WTC11 (cell line): ENCODE measurements at regions not wholly inside any gene's neighbourhood (a gene's known extent, or its start where the extent isn't known, plus 50 kb on each side); places are given as distances from the start of the nearest gene placed in this dataset.
"Not testable (repeated sequence)": the region's sequence is repeated elsewhere in the genome, so short reads cannot be mapped to it uniquely, and the experiment has no call there.

Experiments used
- ATAC-seq: fragments of 200-7000 bp; cut with Tn5 transposase; 2 replicates; pipeline ENCODE4 v1.10.0; 2021; ENCODE audit warnings: mild to moderate bottlenecking, moderate library complexity
- CTCF ChIA-PET: fragments of 300-600 bp; sonication (Branson Sonifier 250); formaldehyde crosslinking; loops from one replicate; lab custom pipeline; 2021; ENCODE audit warnings: antibody characterized with exemption; lab: Charles Lee
- POLR2A ChIA-PET: fragments of 350-600 bp; sonication (Branson Sonifier 250); formaldehyde crosslinking; loops from one replicate; lab custom pipeline; 2021; ENCODE audit warnings: antibody characterized with exemption; lab: Charles Lee
- DNase-seq: peaks from one replicate; pipeline ENCODE4 v3.0.0; 2021; ENCODE audit warnings: low spot score
- H3K27ac Mint-ChIP-seq: 2 replicates; pipeline ENCODE4 v1.8.0; 2021; ENCODE audit warnings: mixed read lengths
- H3K27me3 Mint-ChIP-seq: 2 replicates; pipeline ENCODE4 v1.8.0; 2021; ENCODE audit warnings: low read depth, mild to moderate bottlenecking, moderate library complexity, mixed read lengths
- H3K36me3 Mint-ChIP-seq: 2 replicates; pipeline ENCODE4 v1.8.0; 2021; ENCODE audit warnings: mixed read lengths
- H3K4me1 Mint-ChIP-seq: 2 replicates; pipeline ENCODE4 v1.8.0; 2022; ENCODE audit warnings: mixed read lengths
- H3K4me3 Mint-ChIP-seq: 2 replicates; pipeline ENCODE4 v1.8.0; 2021; ENCODE audit warnings: mild to moderate bottlenecking, moderate library complexity, mixed read lengths
- H3K9me3 Mint-ChIP-seq: 2 replicates; pipeline ENCODE4 v1.8.0; 2021; ENCODE audit warnings: mixed read lengths
- ATF1 ChIP-seq: sonication (generic); formaldehyde crosslinking; IDR thresholded peaks from 2 replicates; pipeline ENCODE4 v1.8.1; 2023; ENCODE audit warnings: mild to moderate bottlenecking, moderate library complexity, missing genetic modification reagents
- ETV6 ChIP-seq: sonication (generic); formaldehyde crosslinking; IDR thresholded peaks from 2 replicates; pipeline ENCODE4 v1.8.1; 2022; ENCODE audit warnings: mild to moderate bottlenecking, missing genetic modification reagents
- FOXP1 ChIP-seq: sonication (generic); formaldehyde crosslinking; IDR thresholded peaks from 2 replicates; pipeline ENCODE4 v1.8.0; 2022; ENCODE audit warnings: missing genetic modification reagents, mild to moderate bottlenecking, moderate library complexity, borderline replicate concordance
- HMGA2 ChIP-seq: fragments of 250-450 bp; sonication (Bioruptor Pico); IDR thresholded peaks from 2 replicates; pipeline ENCODE4 v1.4.0; 2021; ENCODE audit warnings: mild to moderate bottlenecking, moderate library complexity
- JUN ChIP-seq: sonication (generic); formaldehyde crosslinking; IDR thresholded peaks from 2 replicates; pipeline ENCODE4 v1.8.0; 2023; ENCODE audit warnings: mild to moderate bottlenecking, missing genetic modification reagents
- KAT7 ChIP-seq: sonication (generic); formaldehyde crosslinking; IDR thresholded peaks from 2 replicates; pipeline ENCODE4 v1.8.1; 2023; ENCODE audit warnings: missing genetic modification reagents, mild to moderate bottlenecking, borderline replicate concordance
- MYBL2 ChIP-seq: sonication (generic); formaldehyde crosslinking; IDR thresholded peaks from 2 replicates; pipeline ENCODE4 v1.8.1; 2023; ENCODE audit warnings: mild to moderate bottlenecking, moderate library complexity, missing genetic modification reagents
- NR2C2 ChIP-seq: sonication (generic); formaldehyde crosslinking; IDR thresholded peaks from 2 replicates; pipeline ENCODE4 v1.8.0; 2022; ENCODE audit warnings: mild to moderate bottlenecking, missing genetic modification reagents
- NR3C1 ChIP-seq: sonication (generic); formaldehyde crosslinking; conservative IDR thresholded peaks from 2 replicates; pipeline ENCODE4 v1.8.1; 2023; ENCODE audit warnings: low read depth, mild to moderate bottlenecking, missing genetic modification reagents
- OVOL2 ChIP-seq: fragments of 250-450 bp; sonication (Bioruptor Pico); IDR thresholded peaks from 2 replicates; pipeline ENCODE4 v1.9.0; 2021; ENCODE audit warnings: mild to moderate bottlenecking, borderline replicate concordance
- PRRX2 ChIP-seq: fragments of 250-450 bp; sonication (Bioruptor Pico); IDR thresholded peaks from 2 replicates; pipeline ENCODE4 v1.8.0; 2021; ENCODE audit warnings: mild to moderate bottlenecking
- RELA ChIP-seq: sonication (generic); formaldehyde crosslinking; IDR thresholded peaks from 2 replicates; pipeline ENCODE4 v1.8.1; 2022; ENCODE audit warnings: missing genetic modification reagents, mild to moderate bottlenecking, borderline replicate concordance
- TEAD1 ChIP-seq: sonication (generic); formaldehyde crosslinking; IDR thresholded peaks from 2 replicates; pipeline ENCODE4 v1.8.0; 2022; ENCODE audit warnings: mild to moderate bottlenecking, missing genetic modification reagents
- TEAD4 ChIP-seq: sonication (generic); formaldehyde crosslinking; IDR thresholded peaks from 2 replicates; pipeline ENCODE4 v1.8.0; 2022; ENCODE audit warnings: mild to moderate bottlenecking, missing genetic modification reagents
- ZNF138 ChIP-seq: sonication (generic); formaldehyde crosslinking; conservative IDR thresholded peaks from 2 replicates; pipeline ENCODE4 v1.8.1; 2022; ENCODE audit warnings: mild to moderate bottlenecking, moderate library complexity, missing genetic modification reagents
- ZNF232 ChIP-seq: sonication (generic); formaldehyde crosslinking; IDR thresholded peaks from 2 replicates; pipeline ENCODE4 v1.8.0; 2022; ENCODE audit warnings: mild to moderate bottlenecking, missing genetic modification reagents
- ZNF263 ChIP-seq: sonication (generic); formaldehyde crosslinking; IDR thresholded peaks from 2 replicates; pipeline ENCODE4 v1.8.1; 2022; ENCODE audit warnings: low read depth, mild to moderate bottlenecking, moderate library complexity, missing genetic modification reagents
- ZNF396 ChIP-seq: fragments of 250-450 bp; sonication (Bioruptor Pico); IDR thresholded peaks from 2 replicates; pipeline ENCODE4 v1.8.0; 2021; ENCODE audit warnings: mild to moderate bottlenecking, moderate library complexity, borderline replicate concordance
- TF ChIP-seq, protein P1 (sequence below): fragments of 250-450 bp; sonication (Bioruptor Pico); conservative IDR thresholded peaks from 2 replicates; pipeline ENCODE4 v1.9.0; 2021; ENCODE audit warnings: mild to moderate bottlenecking
- TF ChIP-seq, protein P2 (sequence below): sonication (generic); formaldehyde crosslinking; IDR thresholded peaks from 2 replicates; pipeline ENCODE4 v1.8.1; 2022; ENCODE audit warnings: missing genetic modification reagents, borderline replicate concordance
- TF ChIP-seq, protein P3 (sequence below): sonication (generic); formaldehyde crosslinking; conservative IDR thresholded peaks from 2 replicates; pipeline ENCODE4 v1.8.1; 2022; ENCODE audit warnings: mild to moderate bottlenecking, missing genetic modification reagents
- TF ChIP-seq, protein P4 (sequence below): fragments of 200-600 bp; IDR thresholded peaks from 2 replicates; pipeline ENCODE4 v1.8.0; 2022; ENCODE audit warnings: antibody characterized with exemption
- TF ChIP-seq, protein P5 (sequence below): fragments of 250-450 bp; sonication (Bioruptor Pico); IDR thresholded peaks from 2 replicates; pipeline ENCODE4 v1.9.0; 2021; ENCODE audit warnings: mild to moderate bottlenecking, borderline replicate concordance

DNA sequence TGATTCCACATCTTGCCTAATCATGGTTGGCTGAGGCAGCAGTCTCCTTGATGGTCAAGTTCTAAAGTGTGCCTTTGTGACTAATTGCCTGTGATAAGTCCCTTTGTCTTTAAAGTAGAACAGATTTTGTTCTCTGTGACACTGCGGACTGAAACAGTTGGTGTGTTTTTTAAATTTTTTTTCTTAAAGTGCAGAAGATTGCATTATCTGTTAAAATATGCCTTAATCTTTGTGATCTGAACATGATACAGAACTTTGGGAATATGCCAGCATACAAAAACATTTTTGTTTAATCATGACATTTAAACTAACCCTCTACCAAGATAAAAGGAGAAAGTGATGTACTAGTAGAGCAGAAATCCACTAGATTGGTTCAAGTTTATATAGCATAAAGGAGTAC lies 1260.6 kb upstream of the ADGRL2 start:
- ChIA-PET POLR2A (interaction anchor here (0.7 kb wide), 1 partner anchor 10 kb away, joined by 3 read pairs; no protein-coding TSS in a partner anchor), CTCF (no interaction called here)
- Mint-ChIP-seq H3K4me1 (peaks cover 32% of the 10 kb centered on the region), H3K27me3 (no peaks in the 10 kb centered on the region), H3K36me3 (no peaks in the 10 kb centered on the region), H3K4me3 (no peak overlapping the region), H3K9me3 (no peaks in the 10 kb centered on the region), H3K27ac (no peak overlapping the region)
- TF ChIP-seq ATF1 (CRISPR knock-in tag) (no peak), RELA (no peak), TEAD1 (CRISPR knock-in tag) (no peak)
- DNase-seq (no peak), ATAC-seq (no peak)

DNA sequence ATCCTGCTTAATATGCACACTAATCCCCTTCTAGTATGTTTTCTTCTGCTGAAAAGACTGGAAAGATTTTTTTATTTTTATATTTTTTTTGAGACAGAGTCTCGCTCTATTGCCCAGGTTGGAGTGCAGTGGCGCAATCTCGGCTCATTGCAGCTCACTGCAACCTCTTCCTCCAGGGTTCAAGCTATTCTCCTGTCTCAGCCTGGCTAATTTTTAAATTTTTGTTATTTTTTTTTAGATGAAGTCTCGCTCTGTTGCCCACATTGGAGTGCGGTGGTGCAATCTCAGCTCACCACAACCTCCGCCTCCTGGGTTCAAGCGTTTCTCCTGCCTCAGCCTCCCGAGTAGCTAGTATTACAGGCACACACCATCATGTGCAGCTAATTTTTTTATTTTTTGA lies 1261.4 kb upstream of the ADGRL2 start:
- peaks cover 40% of the 10 kb centered on the region for H3K4me1 Mint-ChIP-seq
- H3K4me3 Mint-ChIP-seq, CTCF ChIA-PET, H3K27ac Mint-ChIP-seq, H3K27me3 Mint-ChIP-seq, ATAC-seq, H3K36me3 Mint-ChIP-seq, POLR2A ChIA-PET, H3K9me3 Mint-ChIP-seq, DNase-seq: not testable (repeated sequence)

DNA sequence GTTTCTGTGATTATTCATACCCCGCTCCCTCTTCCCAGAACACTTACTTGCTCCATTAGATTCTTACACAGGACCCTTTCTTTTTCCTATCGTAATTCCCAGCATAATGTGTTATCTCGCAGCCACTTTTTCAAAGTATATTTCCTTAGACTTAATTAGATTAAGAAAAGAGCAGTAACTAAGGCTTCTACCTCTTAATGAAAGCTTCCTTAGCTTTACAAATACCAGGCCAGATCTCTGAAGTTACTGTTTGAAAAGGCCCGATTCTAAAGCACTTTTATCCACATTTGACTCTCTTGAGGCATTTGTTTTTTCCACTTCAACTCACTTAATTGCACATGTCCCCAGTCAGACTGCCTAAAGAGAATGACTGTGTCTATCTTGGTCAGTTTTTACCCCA lies 1264.3 kb upstream of the ADGRL2 start:
- H3K27ac Mint-ChIP-seq, result no peak overlapping the region
- ATAC-seq (no peak), DNase-seq (no peak)
- H3K27me3 Mint-ChIP-seq, result no peaks in the 10 kb centered on the region
- H3K9me3 Mint-ChIP-seq, result no peaks in the 10 kb centered on the region
- POLR2A ChIA-PET, result no interaction called here
- H3K4me3 Mint-ChIP-seq, result no peak overlapping the region
- CTCF ChIA-PET, result no interaction called here
- H3K4me1 Mint-ChIP-seq, result peaks cover 59% of the 10 kb centered on the region
- H3K36me3 Mint-ChIP-seq, result no peaks in the 10 kb centered on the region
- TF ChIP-seq, protein P1, sequence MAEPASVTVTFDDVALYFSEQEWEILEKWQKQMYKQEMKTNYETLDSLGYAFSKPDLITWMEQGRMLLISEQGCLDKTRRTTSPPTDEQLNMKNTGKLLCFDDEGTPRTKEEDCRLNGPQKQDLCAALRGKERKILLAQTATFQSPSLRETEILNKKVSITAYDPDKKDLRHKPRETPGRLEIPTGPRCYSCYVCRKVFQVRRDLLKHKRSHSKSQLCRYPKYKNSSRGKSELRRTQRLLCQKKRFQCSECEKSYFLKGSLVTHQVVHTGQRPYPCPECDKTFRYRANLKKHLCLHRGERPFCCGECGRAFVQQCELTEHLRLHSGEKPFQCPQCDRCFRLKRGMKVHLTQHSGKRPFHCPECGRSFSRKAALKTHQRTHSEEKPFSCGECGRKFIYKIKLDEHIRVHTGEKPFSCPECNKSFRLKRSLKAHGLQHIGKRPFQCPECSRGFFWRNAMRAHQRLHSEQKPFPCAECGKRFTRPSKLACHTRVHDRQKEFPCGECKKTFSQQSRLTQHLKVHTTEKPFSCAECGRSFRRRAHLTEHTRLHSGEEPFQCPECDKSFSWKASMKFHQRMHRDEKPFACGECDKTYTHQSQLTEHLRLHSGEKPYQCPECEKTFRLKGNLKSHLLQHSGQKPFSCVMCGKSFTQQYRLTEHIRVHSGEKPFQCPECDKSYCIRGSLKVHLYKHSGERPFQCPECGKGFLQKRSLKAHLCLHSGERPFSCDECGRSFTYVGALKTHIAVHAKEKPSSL (CRISPR knock-in tag), result no peak
- TF ChIP-seq ZNF232, result no peak
- no peak for TF ChIP-seq NR2C2 (CRISPR knock-in tag)
- TF ChIP-seq ZNF138 (CRISPR knock-in tag), result no peak
- TF ChIP-seq, protein P2, sequence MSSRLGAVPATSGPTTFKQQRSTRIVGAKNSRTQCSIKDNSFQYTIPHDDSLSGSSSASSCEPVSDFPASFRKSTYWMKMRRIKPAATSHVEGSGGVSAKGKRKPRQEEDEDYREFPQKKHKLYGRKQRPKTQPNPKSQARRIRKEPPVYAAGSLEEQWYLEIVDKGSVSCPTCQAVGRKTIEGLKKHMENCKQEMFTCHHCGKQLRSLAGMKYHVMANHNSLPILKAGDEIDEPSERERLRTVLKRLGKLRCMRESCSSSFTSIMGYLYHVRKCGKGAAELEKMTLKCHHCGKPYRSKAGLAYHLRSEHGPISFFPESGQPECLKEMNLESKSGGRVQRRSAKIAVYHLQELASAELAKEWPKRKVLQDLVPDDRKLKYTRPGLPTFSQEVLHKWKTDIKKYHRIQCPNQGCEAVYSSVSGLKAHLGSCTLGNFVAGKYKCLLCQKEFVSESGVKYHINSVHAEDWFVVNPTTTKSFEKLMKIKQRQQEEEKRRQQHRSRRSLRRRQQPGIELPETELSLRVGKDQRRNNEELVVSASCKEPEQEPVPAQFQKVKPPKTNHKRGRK (CRISPR knock-in tag), result no peak
- TF ChIP-seq ZNF263 (CRISPR knock-in tag), result no peak
- TF ChIP-seq JUN (CRISPR knock-in tag), result no peak
- TF ChIP-seq ZNF396 (CRISPR knock-in tag), result no peak
- no peak for TF ChIP-seq TEAD4 (CRISPR knock-in tag)
- TF ChIP-seq, protein P3, sequence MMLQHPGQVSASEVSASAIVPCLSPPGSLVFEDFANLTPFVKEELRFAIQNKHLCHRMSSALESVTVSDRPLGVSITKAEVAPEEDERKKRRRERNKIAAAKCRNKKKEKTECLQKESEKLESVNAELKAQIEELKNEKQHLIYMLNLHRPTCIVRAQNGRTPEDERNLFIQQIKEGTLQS, result no peak
- TF ChIP-seq HMGA2 (CRISPR knock-in tag), result no peak
- no peak for TF ChIP-seq KAT7

DNA sequence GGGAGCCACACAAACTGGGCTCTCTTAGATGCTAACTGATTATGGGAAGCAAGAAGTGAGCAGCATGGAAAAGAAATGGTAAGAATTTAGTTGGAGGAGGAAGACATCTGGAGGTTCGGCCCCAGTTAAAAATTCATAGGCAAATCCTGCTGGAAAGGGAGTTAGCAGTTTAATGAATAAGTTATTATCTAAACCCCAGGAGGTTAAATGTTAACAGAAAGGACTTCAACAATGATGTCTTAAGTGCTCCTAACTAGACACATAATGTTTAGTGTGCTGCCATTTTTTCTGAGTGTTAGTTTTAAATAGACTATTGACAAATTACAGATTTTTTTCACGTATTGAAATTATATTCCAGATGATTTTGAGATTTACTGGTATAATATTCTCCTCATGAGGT lies 1265.3 kb upstream of the ADGRL2 start:
- DNase-seq, result no peak
- Mint-ChIP-seq H3K9me3 (no peaks in the 10 kb centered on the region), H3K4me3 (no peak overlapping the region), H3K4me1 (peaks cover 64% of the 10 kb centered on the region), H3K36me3 (no peaks in the 10 kb centered on the region), H3K27me3 (no peaks in the 10 kb centered on the region), H3K27ac (peak overlapping the region; percentile 90)
- ChIA-PET POLR2A (no interaction called here), CTCF (no interaction called here)
- ATAC-seq, result no peak
- TF ChIP-seq, protein P4, sequence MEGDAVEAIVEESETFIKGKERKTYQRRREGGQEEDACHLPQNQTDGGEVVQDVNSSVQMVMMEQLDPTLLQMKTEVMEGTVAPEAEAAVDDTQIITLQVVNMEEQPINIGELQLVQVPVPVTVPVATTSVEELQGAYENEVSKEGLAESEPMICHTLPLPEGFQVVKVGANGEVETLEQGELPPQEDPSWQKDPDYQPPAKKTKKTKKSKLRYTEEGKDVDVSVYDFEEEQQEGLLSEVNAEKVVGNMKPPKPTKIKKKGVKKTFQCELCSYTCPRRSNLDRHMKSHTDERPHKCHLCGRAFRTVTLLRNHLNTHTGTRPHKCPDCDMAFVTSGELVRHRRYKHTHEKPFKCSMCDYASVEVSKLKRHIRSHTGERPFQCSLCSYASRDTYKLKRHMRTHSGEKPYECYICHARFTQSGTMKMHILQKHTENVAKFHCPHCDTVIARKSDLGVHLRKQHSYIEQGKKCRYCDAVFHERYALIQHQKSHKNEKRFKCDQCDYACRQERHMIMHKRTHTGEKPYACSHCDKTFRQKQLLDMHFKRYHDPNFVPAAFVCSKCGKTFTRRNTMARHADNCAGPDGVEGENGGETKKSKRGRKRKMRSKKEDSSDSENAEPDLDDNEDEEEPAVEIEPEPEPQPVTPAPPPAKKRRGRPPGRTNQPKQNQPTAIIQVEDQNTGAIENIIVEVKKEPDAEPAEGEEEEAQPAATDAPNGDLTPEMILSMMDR, result no peak
- no peak for TF ChIP-seq FOXP1 (CRISPR knock-in tag)
- no peak for TF ChIP-seq ETV6
- no peak for TF ChIP-seq PRRX2 (CRISPR knock-in tag)
- no peak for TF ChIP-seq NR3C1 (CRISPR knock-in tag)
- TF ChIP-seq, protein P5, sequence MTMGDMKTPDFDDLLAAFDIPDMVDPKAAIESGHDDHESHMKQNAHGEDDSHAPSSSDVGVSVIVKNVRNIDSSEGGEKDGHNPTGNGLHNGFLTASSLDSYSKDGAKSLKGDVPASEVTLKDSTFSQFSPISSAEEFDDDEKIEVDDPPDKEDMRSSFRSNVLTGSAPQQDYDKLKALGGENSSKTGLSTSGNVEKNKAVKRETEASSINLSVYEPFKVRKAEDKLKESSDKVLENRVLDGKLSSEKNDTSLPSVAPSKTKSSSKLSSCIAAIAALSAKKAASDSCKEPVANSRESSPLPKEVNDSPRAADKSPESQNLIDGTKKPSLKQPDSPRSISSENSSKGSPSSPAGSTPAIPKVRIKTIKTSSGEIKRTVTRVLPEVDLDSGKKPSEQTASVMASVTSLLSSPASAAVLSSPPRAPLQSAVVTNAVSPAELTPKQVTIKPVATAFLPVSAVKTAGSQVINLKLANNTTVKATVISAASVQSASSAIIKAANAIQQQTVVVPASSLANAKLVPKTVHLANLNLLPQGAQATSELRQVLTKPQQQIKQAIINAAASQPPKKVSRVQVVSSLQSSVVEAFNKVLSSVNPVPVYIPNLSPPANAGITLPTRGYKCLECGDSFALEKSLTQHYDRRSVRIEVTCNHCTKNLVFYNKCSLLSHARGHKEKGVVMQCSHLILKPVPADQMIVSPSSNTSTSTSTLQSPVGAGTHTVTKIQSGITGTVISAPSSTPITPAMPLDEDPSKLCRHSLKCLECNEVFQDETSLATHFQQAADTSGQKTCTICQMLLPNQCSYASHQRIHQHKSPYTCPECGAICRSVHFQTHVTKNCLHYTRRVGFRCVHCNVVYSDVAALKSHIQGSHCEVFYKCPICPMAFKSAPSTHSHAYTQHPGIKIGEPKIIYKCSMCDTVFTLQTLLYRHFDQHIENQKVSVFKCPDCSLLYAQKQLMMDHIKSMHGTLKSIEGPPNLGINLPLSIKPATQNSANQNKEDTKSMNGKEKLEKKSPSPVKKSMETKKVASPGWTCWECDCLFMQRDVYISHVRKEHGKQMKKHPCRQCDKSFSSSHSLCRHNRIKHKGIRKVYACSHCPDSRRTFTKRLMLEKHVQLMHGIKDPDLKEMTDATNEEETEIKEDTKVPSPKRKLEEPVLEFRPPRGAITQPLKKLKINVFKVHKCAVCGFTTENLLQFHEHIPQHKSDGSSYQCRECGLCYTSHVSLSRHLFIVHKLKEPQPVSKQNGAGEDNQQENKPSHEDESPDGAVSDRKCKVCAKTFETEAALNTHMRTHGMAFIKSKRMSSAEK, result no peak
- no peak for TF ChIP-seq OVOL2 (CRISPR knock-in tag)
- no peak for TF ChIP-seq MYBL2 (CRISPR knock-in tag)
